C4-2B (cell line): ENCODE measurements at regions not wholly inside any gene's neighbourhood (a gene's known extent, or its start where the extent isn't known, plus 50 kb on each side); places are given as distances from the start of the nearest gene placed in this dataset.

ENCODE experiments used
- CTCF ChIP-seq: fragments of 450-650 bp; conservative IDR thresholded peaks from 2 replicates; pipeline ENCODE4 v1.5.1; 2017; ENCODE audit warnings: mild to moderate bottlenecking
- ZFX ChIP-seq: fragments of 450-650 bp; IDR thresholded peaks from 2 replicates; pipeline ENCODE4 v1.6.1; 2017

GRCh38 chr15:96595951-96596350, 265.5 kb downstream of the NR2F2 start:
- TF ChIP-seq CTCF (no peak), ZFX (no peak)
